H1 (cell line): ENCODE measurements at regions not wholly inside any gene's neighbourhood (a gene's known extent, or its start where the extent isn't known, plus 50 kb on each side); places are given as distances from the start of the nearest gene placed in this dataset.

Experiments
- CTCF ChIA-PET: fragments of 300-600 bp; sonication (Branson Sonifier 250); formaldehyde crosslinking; loops from one replicate; lab custom pipeline; 2021; ENCODE audit not compliant: partially characterized antibody; lab: Charles Lee
- POLR2A ChIA-PET: fragments of 300-600 bp; sonication (Branson Sonifier 250); formaldehyde crosslinking; loops from one replicate; lab custom pipeline; 2021; ENCODE audit warnings: inconsistent platforms; ENCODE audit not compliant: partially characterized antibody; lab: Charles Lee
- DNase-seq, 2 experiments: peaks; one replicate each; pipeline versions ENCODE4 v3.0.0 to v3.0.0-alpha.2; 2010 to 2022; ENCODE audit warnings: low spot score in 2 of 2, low read depth in 1 of 2, mixed read lengths in 1 of 2
- FAIRE-seq: peaks from 2 replicates; lab custom pipeline; 2011; peaks lifted over from hg19 to GRCh38; lab: Jason Lieb, UNC
- H2AFZ ChIP-seq: 2 replicates; pipeline ENCODE4 v1.8.1; 2012; ENCODE audit warnings: low read length, inconsistent platforms
- H2AK5ac ChIP-seq: 2 replicates; pipeline ENCODE4 v1.6.1; 2013; ENCODE audit warnings: low read depth, low read length
- H2BK120ac ChIP-seq: replicated peaks from 2 replicates; pipeline ENCODE3; 2013; ENCODE audit warnings: low read depth, low read length, inconsistent platforms
- H2BK12ac ChIP-seq: 2 replicates; pipeline ENCODE4 v1.6.1; 2013; ENCODE audit warnings: low read depth, low read length
- H2BK15ac ChIP-seq: 2 replicates; pipeline ENCODE4 v1.6.1; 2013; ENCODE audit warnings: low read length
- H2BK20ac ChIP-seq: 2 replicates; pipeline ENCODE4 v1.6.1; 2013; ENCODE audit warnings: low read length
- H2BK5ac ChIP-seq: 2 replicates; pipeline ENCODE4 v1.6.1; 2013; ENCODE audit warnings: low read depth, low read length
- H3K14ac ChIP-seq: 2 replicates; pipeline ENCODE4 v1.6.1; 2013; ENCODE audit warnings: inconsistent platforms; ENCODE audit not compliant: insufficient read length
- H3K18ac ChIP-seq: 2 replicates; pipeline ENCODE4 v1.6.1; 2013; ENCODE audit warnings: low read length; ENCODE audit errors: extremely low read depth
- H3K23ac ChIP-seq: 2 replicates; pipeline ENCODE4 v1.6.1; 2013; ENCODE audit warnings: inconsistent platforms; ENCODE audit not compliant: insufficient read length
- H3K23me2 ChIP-seq: 2 replicates; pipeline ENCODE4 v1.6.1; 2013; ENCODE audit warnings: low read depth, low read length
- H3K27ac ChIP-seq: 2 replicates; pipeline ENCODE4 v1.6.1; 2011; ENCODE audit warnings: low read depth, low read length, inconsistent platforms
- H3K27me3 ChIP-seq, 4 experiments: replicated peaks in 1 of 4; 1 replicate in 1 of 4; 2 replicates in 3 of 4; pipeline versions ENCODE4 v1.6.1 to v1.8.1; 2011 to 2013; ENCODE audit warnings: low read length in 3 of 4, mild to moderate bottlenecking in 3 of 4, inconsistent platforms in 2 of 4, mixed read lengths in 2 of 4, moderate library complexity in 1 of 4; ENCODE audit not compliant: control insufficient read depth in 3 of 4, insufficient read depth in 3 of 4; ENCODE audit errors: extremely low read depth in 1 of 4
- H3K36me3 ChIP-seq, 4 experiments: 2 replicates each; pipeline versions ENCODE4 v1.6.1 to v1.8.1; 2011 to 2013; ENCODE audit warnings: mild to moderate bottlenecking in 4 of 4, low read length in 3 of 4, moderate library complexity in 2 of 4, control low read depth in 1 of 4, inconsistent platforms in 1 of 4; ENCODE audit not compliant: insufficient read depth in 4 of 4, control insufficient read depth in 2 of 4
- H3K4ac ChIP-seq: replicated peaks from 2 replicates; pipeline ENCODE3; 2013; ENCODE audit warnings: low read length, low read depth, mixed read lengths, inconsistent platforms; ENCODE audit not compliant: insufficient read length
- H3K4me1 ChIP-seq, 4 experiments: replicated peaks in 1 of 4; 1 replicate in 1 of 4; 2 replicates in 3 of 4; pipeline versions ENCODE4 v1.6.1 to v1.8.1; 2011 to 2013; ENCODE audit warnings: low read length in 3 of 4, inconsistent platforms in 2 of 4, mixed read lengths in 1 of 4; ENCODE audit not compliant: insufficient read depth in 4 of 4, control insufficient read depth in 3 of 4
- H3K4me2 ChIP-seq, 2 experiments: 2 replicates each; pipeline versions ENCODE4 v1.6.1 to v1.8.1; 2011 to 2013; ENCODE audit warnings: low read depth in 2 of 2, low read length in 2 of 2, control low read depth in 1 of 2, inconsistent platforms in 1 of 2, mild to moderate bottlenecking in 1 of 2; ENCODE audit not compliant: insufficient read depth in 1 of 2
- H3K4me3 ChIP-seq, 4 experiments: fragments of 200-600, 300-600 bp in 1 of 4; sonication (generic), shearing (Covaris generic), sonication (Bioruptor Twin) in 1 of 4; 2 replicates each; pipeline versions ENCODE4 v1.5.1 to v1.8.1; 2011 to 2016; ENCODE audit warnings: low read length in 4 of 4, low read depth in 3 of 4, control low read depth in 2 of 4, inconsistent platforms in 2 of 4, mild to moderate bottlenecking in 2 of 4, mixed read lengths in 1 of 4, moderate library complexity in 1 of 4; ENCODE audit not compliant: insufficient read depth in 2 of 4; ENCODE audit errors: extremely low read depth in 1 of 4
- H3K56ac ChIP-seq: replicated peaks from 2 replicates; pipeline ENCODE3; 2013; ENCODE audit warnings: low read depth, mild to moderate bottlenecking, mixed read lengths, low read length, inconsistent platforms; ENCODE audit not compliant: insufficient read length
- H3K79me1 ChIP-seq: 2 replicates; pipeline ENCODE4 v1.6.1; 2013; ENCODE audit warnings: low read depth, low read length, control low read depth
- H3K79me2 ChIP-seq, 2 experiments: 2 replicates each; pipeline versions ENCODE4 v1.6.1 to v1.8.1; 2012 to 2013; ENCODE audit warnings: low read length in 2 of 2, mild to moderate bottlenecking in 2 of 2, inconsistent platforms in 1 of 2; ENCODE audit not compliant: insufficient read depth in 2 of 2, control insufficient read depth in 1 of 2
- H3K9ac ChIP-seq, 4 experiments: replicated peaks in 1 of 4; 1 replicate in 1 of 4; 2 replicates in 3 of 4; pipeline versions ENCODE4 v1.6.1 to v1.8.1; 2011 to 2013; ENCODE audit warnings: low read depth in 3 of 4, low read length in 3 of 4, control low read depth in 2 of 4, mild to moderate bottlenecking in 2 of 4, moderate library complexity in 2 of 4, inconsistent platforms in 1 of 4; ENCODE audit errors: extremely low read depth in 1 of 4
- H3K9me3 ChIP-seq, 2 experiments: 2 replicates each; pipeline versions ENCODE4 v1.6.1 to v1.8.1; 2012 to 2013; ENCODE audit warnings: mild to moderate bottlenecking in 2 of 2, moderate library complexity in 2 of 2, control low read depth in 1 of 2, inconsistent platforms in 1 of 2, low read depth in 1 of 2, low read length in 1 of 2, mixed read lengths in 1 of 2; ENCODE audit not compliant: insufficient read depth in 2 of 2
- H4K20me1 ChIP-seq, 2 experiments: replicated peaks in 1 of 2; 2 replicates each; pipeline versions ENCODE3 to v1.8.1; 2011 to 2013; ENCODE audit warnings: inconsistent platforms in 2 of 2, low read length in 2 of 2, mild to moderate bottlenecking in 1 of 2; ENCODE audit not compliant: insufficient read depth in 2 of 2, control insufficient read depth in 1 of 2
- H4K5ac ChIP-seq: 2 replicates; pipeline ENCODE4 v1.6.1; 2013; ENCODE audit warnings: low read length, low read depth, mixed read lengths, inconsistent platforms; ENCODE audit not compliant: insufficient read length
- H4K8ac ChIP-seq: 2 replicates; pipeline ENCODE4 v1.8.0; 2013; ENCODE audit warnings: mild to moderate bottlenecking, moderate library complexity, low read length, inconsistent platforms; ENCODE audit not compliant: insufficient read depth; ENCODE audit errors: extremely low read depth
- H4K91ac ChIP-seq: replicated peaks from 2 replicates; pipeline ENCODE3; 2013; ENCODE audit warnings: low read length, mixed read lengths, inconsistent platforms; ENCODE audit not compliant: insufficient read length
- CEBPB ChIP-seq: IDR thresholded peaks from 2 replicates; pipeline ENCODE4 v1.6.1; 2012; ENCODE audit warnings: low read depth, low read length
- WGBS, 2 experiments: shearing (Covaris generic) in 1 of 2; methylation state at CpG; one replicate each; pipeline versions ENCODE4 v1.1.6 to v1.1.7; 2013 to 2015; ENCODE audit warnings: low lambda C conversion rate in 2 of 2, mixed read lengths in 2 of 2, inconsistent platforms in 1 of 2, low coverage in 1 of 2, missing lambda C conversion rate in 1 of 2; ENCODE audit not compliant: insufficient replicate concordance in 2 of 2, insufficient coverage in 1 of 2, insufficient read length in 1 of 2; ENCODE audit errors: extremely low coverage in 1 of 2, missing lambda C conversion rate in 1 of 2; 5-methylcytosine and 5-hydroxymethylcytosine counted together

- H3K4me3 ChIP-seq = no peak overlapping the region
- CTCF ChIA-PET = interaction anchor here (0.7 to 1.0 kb wide), 2 partner anchors 13 to 163 kb away, joined by 3 to 4 read pairs; no protein-coding TSS in a partner anchor
Measured at GRCh38 chr3:152772674-152773225, 62.2 kb upstream of the P2RY1 start.

More at GRCh38 chr3:152772674-152773225, 62.2 kb upstream of the P2RY1 start:
- Histone ChIP-seq H3K27ac (no peak overlapping the region), H3K4ac (no peak overlapping the region), H3K79me1 (no peaks in the 10 kb centered on the region), H4K91ac (no peak overlapping the region), H4K5ac (no peak overlapping the region), H3K4me2 (no peak overlapping the region), H3K18ac (no peak overlapping the region), H3K9me3 (no peaks in the 10 kb centered on the region), H3K23me2 (no peaks in the 10 kb centered on the region), H4K8ac (no peak overlapping the region), H2BK5ac (no peak overlapping the region), H2BK12ac (no peak overlapping the region), H2AK5ac (no peak overlapping the region), H2AFZ (no peak overlapping the region), H3K36me3 (no peaks in the 10 kb centered on the region), H3K79me2 (no peaks in the 10 kb centered on the region), H2BK20ac (no peak overlapping the region), H2BK15ac (no peak overlapping the region), H3K9ac (no peak overlapping the region), H4K20me1 (no peaks in the 10 kb centered on the region), H3K56ac (no peak overlapping the region), H3K14ac (no peak overlapping the region), H2BK120ac (no peak overlapping the region), H3K27me3 (no peaks in the 10 kb centered on the region), H3K23ac (no peak overlapping the region), H3K4me1 (no peaks in the 10 kb centered on the region)
- FAIRE-seq (no peak), DNase-seq (no peak)
- POLR2A ChIA-PET = no interaction called here
- 100% methylated on average over 2 of the region's 2 CpGs; no CpG with 5 or more reads in 1 of the 2 experiments for WGBS, 2 experiments
- TF ChIP-seq CEBPB = no peak
